HUDEP-2 (cell line): ENCODE measurements at regions not wholly inside any gene's neighbourhood (a gene's known extent, or its start where the extent isn't known, plus 50 kb on each side); places are given as distances from the start of the nearest gene placed in this dataset.

Source experiments
- DNase-seq, 76 experiments: peaks; one replicate each; lab custom pipeline; 2025; ENCODE audit not compliant: unreplicated experiment in 76 of 76; lab: John Stamatoyannopoulos, UW

DNA sequence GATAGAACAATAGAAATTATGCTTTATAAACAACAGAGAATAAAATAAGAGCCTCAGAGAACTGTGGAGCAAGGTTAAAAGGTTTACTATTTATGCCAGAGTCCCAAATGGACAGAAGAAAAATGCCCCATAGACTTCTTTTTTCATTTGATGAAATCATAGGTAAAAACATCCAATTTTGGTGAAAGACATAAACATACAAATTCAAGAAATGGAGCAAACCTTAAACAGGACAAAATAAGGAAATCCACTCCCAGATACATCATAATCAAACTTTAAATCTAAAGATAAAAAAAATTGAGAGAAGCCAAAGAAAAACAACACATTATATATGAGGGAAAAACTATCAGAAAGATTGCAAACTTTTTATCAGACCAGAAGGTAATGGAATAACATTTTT is 182.8 kb downstream of the GADD45G start:
- no peak for DNase-seq

GRCh38 chr9:89788434-89788833 is 183.6 kb downstream of the GADD45G start:
- DNase-seq = no peak

GRCh38 chr9:89789922-89790510 is 185.2 kb downstream of the GADD45G start:
- no peak for DNase-seq

GRCh38 chr9:89790542-89791109 is 185.8 kb downstream of the GADD45G start:
- no peak for DNase-seq

GRCh38 chr9:89791754-89792153 is 186.9 kb downstream of the GADD45G start:
- no peak for DNase-seq

DNA sequence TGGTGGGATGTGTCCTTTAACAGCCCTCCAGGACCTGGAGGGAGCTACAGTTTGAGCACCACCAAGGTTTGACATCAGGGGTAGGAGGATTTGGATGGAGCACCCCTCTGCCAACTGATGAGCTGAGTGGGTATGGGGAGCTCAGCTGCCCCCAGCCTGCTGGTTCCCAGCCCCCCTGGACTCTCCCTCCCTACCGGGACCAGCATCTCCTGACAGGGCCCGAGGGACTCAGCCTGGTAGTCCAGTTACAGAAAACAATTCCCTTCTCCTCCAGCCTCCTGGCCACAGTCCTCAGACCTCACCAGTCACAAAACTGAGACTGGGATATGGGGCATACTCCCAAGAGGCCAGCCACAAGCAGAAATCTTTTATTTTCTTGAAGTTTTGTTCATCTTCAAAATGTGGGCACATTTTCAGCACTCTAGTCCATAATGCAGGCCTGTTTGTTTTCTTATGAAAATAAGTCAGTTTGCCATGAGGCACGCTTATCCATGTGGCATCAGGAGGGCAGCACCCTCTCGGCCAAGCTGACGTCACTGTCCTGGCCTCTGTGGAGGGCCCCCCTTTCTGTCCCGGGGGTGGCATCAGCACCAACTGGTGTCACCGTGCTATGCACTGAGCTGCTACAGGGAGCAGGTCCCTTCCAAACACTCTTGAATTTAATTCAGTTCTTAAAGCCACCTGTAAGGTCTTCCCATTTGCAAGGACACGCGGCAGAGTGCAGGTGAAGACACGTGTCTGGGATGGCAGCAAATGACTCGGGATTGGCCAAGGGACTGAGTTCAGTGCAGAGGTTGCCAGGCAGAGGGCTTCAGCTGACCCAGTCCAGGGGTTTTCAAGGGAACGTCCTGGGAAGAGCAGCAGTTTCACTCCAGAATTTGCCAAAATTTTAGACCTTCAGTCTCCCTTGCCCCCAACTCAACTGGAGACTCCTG is 187.6 kb downstream of the GADD45G start:
- no peak for DNase-seq

DNA sequence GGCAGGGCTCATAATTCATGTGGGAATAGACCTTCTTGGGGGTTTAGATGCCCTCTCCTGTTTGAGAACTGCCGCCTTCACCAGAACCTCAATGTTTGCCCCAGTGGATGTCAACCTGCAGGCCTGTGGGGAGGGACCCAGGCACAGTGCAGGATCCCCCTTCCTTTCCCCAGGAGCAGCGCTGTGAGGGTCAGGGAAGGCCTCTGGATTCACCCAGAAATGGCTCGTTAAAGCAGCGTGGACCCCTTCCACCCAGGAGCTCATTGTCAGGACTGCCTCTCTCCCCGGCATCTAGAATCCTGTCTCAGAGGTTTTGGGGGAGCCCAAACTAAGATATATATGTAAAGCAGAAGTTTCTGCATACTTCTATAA is 188.3 kb downstream of the GADD45G start:
- no peak for DNase-seq

DNA sequence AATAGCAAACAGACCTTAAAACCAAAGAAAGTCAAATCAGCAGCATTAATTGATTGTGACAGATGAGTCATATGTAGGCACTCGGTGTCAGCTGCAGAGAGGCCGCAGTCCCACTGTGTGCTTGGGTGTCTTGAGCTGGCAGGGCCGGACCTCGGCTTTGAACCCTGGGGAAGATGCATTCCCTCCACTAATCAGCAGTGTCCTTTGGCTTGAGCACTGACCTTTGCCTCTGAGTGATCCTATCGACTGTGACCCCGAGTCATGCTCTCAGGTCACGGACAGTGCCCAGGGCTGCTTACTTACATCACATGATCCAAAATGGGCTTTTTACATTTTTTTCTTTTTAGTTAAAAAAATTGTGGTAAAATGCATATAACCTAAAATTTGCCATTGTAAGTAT is 188.7 kb downstream of the GADD45G start:
- no peak for DNase-seq

- DNase-seq = peak in 27 of 76 experiments; percentile 3 to 32 (median 10)
Observed at GRCh38 chr9:89794918-89795317, 190.1 kb downstream of the GADD45G start.

GRCh38 chr9:89795538-89796195 is 190.9 kb downstream of the GADD45G start:
- no peak for DNase-seq

GRCh38 chr9:89796606-89797005 is 191.8 kb downstream of the GADD45G start:
- DNase-seq = no peak

DNA sequence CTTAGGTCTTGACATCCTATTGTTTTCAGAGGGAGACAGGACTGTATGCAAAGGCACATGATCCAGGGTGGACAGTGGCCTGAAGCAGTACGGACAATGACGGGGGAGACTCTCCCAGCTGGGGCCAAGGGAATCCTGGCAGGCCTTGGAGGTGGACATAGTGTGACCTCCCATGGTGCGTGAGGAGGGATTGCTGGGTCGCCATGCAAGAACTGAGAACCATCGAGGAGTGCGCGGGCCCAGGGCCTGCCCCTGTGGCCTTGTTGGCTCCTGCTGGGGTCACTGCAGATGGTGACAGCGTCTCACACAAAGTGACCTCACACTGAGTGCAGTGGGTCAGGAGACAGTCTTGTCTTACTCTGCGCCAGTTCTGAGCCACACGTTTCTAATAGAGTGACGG is 192.4 kb downstream of the GADD45G start:
- DNase-seq = no peak

DNA sequence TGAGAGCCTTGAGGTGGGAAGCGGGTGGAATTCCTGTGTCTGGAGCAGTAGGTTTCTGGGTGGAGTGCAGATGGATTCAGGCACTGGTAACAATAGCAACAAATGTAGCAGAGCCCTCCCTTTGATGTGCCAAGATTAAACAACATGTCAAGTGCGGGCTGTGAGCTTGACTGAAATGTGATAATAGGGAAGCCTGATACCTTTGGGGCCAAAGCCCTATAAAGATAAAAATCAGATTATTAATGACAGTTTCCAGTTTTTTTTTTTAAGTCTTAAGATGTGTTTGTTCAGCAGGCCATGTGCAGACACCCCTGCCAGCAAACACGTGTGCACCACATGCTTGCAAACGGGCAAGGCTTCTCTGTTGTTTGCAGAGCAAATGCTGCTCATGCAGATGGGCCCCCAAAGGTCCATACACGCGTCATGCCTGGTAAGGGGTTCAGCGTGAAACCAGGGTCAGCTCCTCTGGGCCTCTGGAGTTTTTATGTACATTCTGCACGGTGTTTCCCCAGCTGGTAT is 193.2 kb downstream of the GADD45G start:
- no peak for DNase-seq

DNA sequence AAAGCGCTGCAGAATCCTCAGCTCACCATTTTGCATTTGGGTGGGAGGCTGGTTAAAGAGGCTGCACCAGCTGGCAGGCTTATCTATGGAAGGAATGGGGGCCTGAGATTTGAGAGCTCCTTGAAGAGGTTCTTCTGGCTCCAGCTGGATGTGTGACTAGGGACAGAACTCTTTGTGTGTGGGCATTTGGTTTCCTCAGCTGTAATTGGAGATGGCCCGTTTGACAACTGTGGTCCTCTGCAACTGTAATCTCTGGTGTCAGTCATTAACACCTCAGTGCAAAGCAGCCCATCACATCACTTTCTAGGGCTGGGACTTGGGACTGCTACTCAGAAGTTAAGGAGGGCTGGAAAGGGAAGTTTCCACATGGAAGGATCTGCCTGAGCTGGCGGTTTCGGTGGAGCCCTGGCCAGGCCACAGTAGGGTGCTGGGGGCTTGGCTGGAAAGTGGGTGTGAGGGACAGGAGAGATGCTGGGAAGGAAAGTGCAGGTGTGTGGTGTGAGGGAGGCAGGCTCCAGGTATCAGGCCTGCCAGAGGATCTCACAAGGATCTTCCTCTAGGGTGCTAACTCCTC is 193.8 kb downstream of the GADD45G start:
- no peak for DNase-seq

- no peak for DNase-seq
Observed at GRCh38 chr9:89799221-89799620, 194.4 kb downstream of the GADD45G start.

DNA sequence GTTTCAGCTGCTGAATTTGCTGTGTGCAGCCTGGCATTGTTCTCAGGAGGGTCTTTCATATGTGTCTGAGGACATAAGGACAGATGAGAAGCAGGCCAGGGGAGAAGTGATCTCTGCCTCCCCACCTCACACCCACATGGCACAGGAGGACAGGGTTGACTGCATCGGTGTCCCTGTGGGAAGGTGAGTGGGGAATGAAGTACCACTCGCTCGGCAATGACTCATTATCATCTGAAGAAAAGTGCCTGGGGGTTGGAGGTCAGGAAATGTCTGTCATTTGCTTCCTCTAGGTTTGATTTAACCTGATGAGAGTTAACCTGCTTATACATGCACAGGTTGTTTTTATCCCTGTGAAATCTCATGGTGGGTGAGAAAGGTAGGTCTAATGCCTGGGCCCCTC is 195.0 kb downstream of the GADD45G start:
- no peak for DNase-seq

- no peak for DNase-seq
Observed at GRCh38 chr9:89801341-89801740, 196.5 kb downstream of the GADD45G start.

- no peak for DNase-seq
Observed at GRCh38 chr9:89801742-89802670, 197.2 kb downstream of the GADD45G start.

- no peak for DNase-seq
Observed at GRCh38 chr9:89802781-89803355, 198.1 kb downstream of the GADD45G start.
